GM13976 (cell line): ENCODE measurements at regions not wholly inside any gene's neighbourhood (a gene's known extent, or its start where the extent isn't known, plus 50 kb on each side); places are given as distances from the start of the nearest gene placed in this dataset.

Experiments used
- DNase-seq: peaks from one replicate; pipeline ENCODE4 v3.0.0; 2012; ENCODE audit warnings: low spot score
- CTCF ChIP-seq: IDR thresholded peaks from 2 replicates; pipeline ENCODE4 v1.5.1; 2012; ENCODE audit warnings: borderline replicate concordance, mild to moderate bottlenecking; ENCODE audit not compliant: insufficient read depth; ENCODE audit errors: extremely low read depth, missing control alignments, control extremely low read depth
- in situ Hi-C: fragments of 300-500 bp; cut with MboI; formaldehyde crosslinking; loops from one replicate; pipeline ENCODE4 v1.12.0; 2022; ENCODE audit warnings: low sequenced_read_pairs, mixed read lengths, inconsistent platforms; ENCODE audit not compliant: unreplicated experiment

GRCh38 chr3:80586338-80586737, 818.5 kb upstream of the ROBO1 start:
- in situ Hi-C loops = no loop called here
- DNase-seq = no peak
- TF ChIP-seq CTCF = no peak

GRCh38 chr3:80580146-80580545, 812.3 kb upstream of the ROBO1 start:
- no peak for TF ChIP-seq CTCF
- in situ Hi-C loops = no loop called here
- no peak for DNase-seq

- no peak for DNase-seq
- no peak for TF ChIP-seq CTCF
- in situ Hi-C loops = no loop called here
Observed at GRCh38 chr3:80564391-80564790, 796.6 kb upstream of the ROBO1 start.

- DNase-seq = no peak
- no peak for TF ChIP-seq CTCF
- in situ Hi-C loops = no loop called here
Observed at GRCh38 chr3:80559701-80560100, 791.9 kb upstream of the ROBO1 start.

GRCh38 chr3:80556763-80557162, 789.0 kb upstream of the ROBO1 start:
- in situ Hi-C loops = no loop called here
- TF ChIP-seq CTCF = no peak
- DNase-seq = no peak

- DNase-seq = no peak
- no peak for TF ChIP-seq CTCF
- in situ Hi-C loops = no loop called here
Observed at GRCh38 chr3:80554304-80554703, 786.5 kb upstream of the ROBO1 start.

- no peak for DNase-seq
- in situ Hi-C loops = no loop called here
- TF ChIP-seq CTCF = no peak
Observed at GRCh38 chr3:80553211-80553610, 785.4 kb upstream of the ROBO1 start.
